A673 (cell line): ENCODE measurements at regions not wholly inside any gene's neighbourhood (a gene's known extent, or its start where the extent isn't known, plus 50 kb on each side); places are given as distances from the start of the nearest gene placed in this dataset.

Experiments used
- BruUV-seq: library from RNA; stranded (reverse); fragments of 400-500 nt; replicated peaks from 2 replicates; lab custom pipeline; 2021; lab: Mats Ljungman, UMichigan
- CTCF ChIA-PET: fragments of 300-600 bp; sonication (Branson Sonifier 250); formaldehyde crosslinking; loops from one replicate; lab custom pipeline; 2022; ENCODE audit warnings: antibody characterized with exemption; lab: Charles Lee
- POLR2A ChIA-PET: fragments of 300-600 bp; sonication (Branson Sonifier 250); formaldehyde crosslinking; loops from one replicate; lab custom pipeline; 2022; ENCODE audit warnings: antibody characterized with exemption; ENCODE audit not compliant: low non-redundant PET; lab: Charles Lee
- DNase-seq: peaks from one replicate; pipeline ENCODE4 v3.0.0-alpha.2; 2015; ENCODE audit warnings: low spot score
- H3K27ac ChIP-seq: fragments of 200-600 bp; sonication (generic); 2 replicates; pipeline ENCODE4 v1.5.1; 2016; ENCODE audit warnings: mixed run types, low read depth, mild to moderate bottlenecking, mixed read lengths, antibody characterized with exemption, low read length; ENCODE audit not compliant: poor library complexity, severe bottlenecking
- H3K27me3 ChIP-seq: fragments of 200-600 bp; sonication (generic); replicated peaks from 2 replicates; pipeline ENCODE4 v1.6.1; 2017; ENCODE audit warnings: mixed run types, low read depth, mild to moderate bottlenecking, mixed read lengths, antibody characterized with exemption, low read length; ENCODE audit not compliant: insufficient read depth, poor library complexity
- H3K36me3 ChIP-seq: fragments of 200-600 bp; sonication (generic); 2 replicates; pipeline ENCODE4 v1.6.1; 2016; ENCODE audit warnings: mixed run types, mild to moderate bottlenecking, mixed read lengths, antibody characterized with exemption, low read length; ENCODE audit not compliant: insufficient read depth, poor library complexity, severe bottlenecking
- H3K4me1 ChIP-seq: fragments of 200-600 bp; sonication (generic); 2 replicates; pipeline ENCODE4 v1.6.1; 2017; ENCODE audit warnings: mixed run types, mild to moderate bottlenecking, mixed read lengths, antibody characterized with exemption, low read length; ENCODE audit not compliant: insufficient read depth, poor library complexity, severe bottlenecking
- H3K4me3 ChIP-seq: fragments of 200-600 bp; sonication (generic); 2 replicates; pipeline ENCODE4 v1.5.1; 2016; ENCODE audit warnings: low read depth, mixed run types, mild to moderate bottlenecking, mixed read lengths, low read length; ENCODE audit not compliant: poor library complexity, severe bottlenecking
- H3K9me3 ChIP-seq: fragments of 200-600 bp; sonication (generic); 2 replicates; pipeline ENCODE4 v1.6.1; 2016; ENCODE audit warnings: mixed run types, low read depth, mild to moderate bottlenecking, mixed read lengths, antibody characterized with exemption, low read length; ENCODE audit not compliant: poor library complexity, severe bottlenecking
- EZH2 ChIP-seq: fragments of 200-600 bp; sonication (generic); IDR thresholded peaks from 2 replicates; pipeline ENCODE4 v1.6.1; 2017; ENCODE audit warnings: borderline replicate concordance, low read depth, mild to moderate bottlenecking, mixed read lengths, antibody characterized with exemption, low read length; ENCODE audit not compliant: poor library complexity, severe bottlenecking
- intact Hi-C: fragments of 100-400 bp; cut with micrococcal nuclease; formaldehyde crosslinking; loops from one replicate; pipeline ENCODE4 v1.10.0; 2022; ENCODE audit not compliant: unreplicated experiment
- TF ChIP-seq, protein P1 (sequence below): fragments of 300-800, 200-600 bp; sonication (generic); conservative IDR thresholded peaks from 2 replicates; pipeline ENCODE4 v1.5.1; 2017; ENCODE audit warnings: low read depth, mild to moderate bottlenecking, antibody characterized with exemption, low read length, moderate library complexity, mixed read lengths

DNA sequence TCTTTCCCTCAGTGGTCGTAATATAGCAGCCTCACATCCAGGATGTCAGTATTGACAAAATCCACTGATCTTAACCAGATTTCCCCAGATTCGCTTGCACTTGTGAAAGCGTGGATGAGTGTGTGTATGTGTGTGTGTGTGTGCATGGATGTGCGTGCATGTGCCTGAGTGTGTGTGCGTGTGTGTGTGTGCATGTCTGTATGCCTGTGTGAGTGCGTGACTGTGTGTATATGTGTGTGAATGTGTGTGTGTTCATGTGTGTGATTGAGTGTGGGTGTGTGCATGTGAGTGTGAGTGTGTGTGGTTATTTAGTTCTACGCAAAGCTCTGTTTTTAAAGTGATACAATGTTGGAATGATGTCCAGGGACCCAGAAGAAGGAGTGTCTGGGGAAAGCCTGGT is 723.2 kb downstream of the BRD1 start:
- no TSS peak for BruUV-seq
- TF ChIP-seq EZH2 = no peak
- TF ChIP-seq, protein P1, sequence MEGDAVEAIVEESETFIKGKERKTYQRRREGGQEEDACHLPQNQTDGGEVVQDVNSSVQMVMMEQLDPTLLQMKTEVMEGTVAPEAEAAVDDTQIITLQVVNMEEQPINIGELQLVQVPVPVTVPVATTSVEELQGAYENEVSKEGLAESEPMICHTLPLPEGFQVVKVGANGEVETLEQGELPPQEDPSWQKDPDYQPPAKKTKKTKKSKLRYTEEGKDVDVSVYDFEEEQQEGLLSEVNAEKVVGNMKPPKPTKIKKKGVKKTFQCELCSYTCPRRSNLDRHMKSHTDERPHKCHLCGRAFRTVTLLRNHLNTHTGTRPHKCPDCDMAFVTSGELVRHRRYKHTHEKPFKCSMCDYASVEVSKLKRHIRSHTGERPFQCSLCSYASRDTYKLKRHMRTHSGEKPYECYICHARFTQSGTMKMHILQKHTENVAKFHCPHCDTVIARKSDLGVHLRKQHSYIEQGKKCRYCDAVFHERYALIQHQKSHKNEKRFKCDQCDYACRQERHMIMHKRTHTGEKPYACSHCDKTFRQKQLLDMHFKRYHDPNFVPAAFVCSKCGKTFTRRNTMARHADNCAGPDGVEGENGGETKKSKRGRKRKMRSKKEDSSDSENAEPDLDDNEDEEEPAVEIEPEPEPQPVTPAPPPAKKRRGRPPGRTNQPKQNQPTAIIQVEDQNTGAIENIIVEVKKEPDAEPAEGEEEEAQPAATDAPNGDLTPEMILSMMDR = no peak
- ChIA-PET POLR2A (no interaction called here), CTCF (interaction anchor here (0.6 kb wide), 1 partner anchor 30 kb away, joined by 5 read pairs; no protein-coding TSS in a partner anchor)
- Histone ChIP-seq H3K9me3 (no peaks in the 10 kb centered on the region), H3K36me3 (no peaks in the 10 kb centered on the region), H3K4me1 (peaks cover 16% of the 10 kb centered on the region), H3K27me3 (no peaks in the 10 kb centered on the region), H3K27ac (no peak overlapping the region), H3K4me3 (no peak overlapping the region)
- no peak for DNase-seq
- intact Hi-C loops = no loop called here

DNA sequence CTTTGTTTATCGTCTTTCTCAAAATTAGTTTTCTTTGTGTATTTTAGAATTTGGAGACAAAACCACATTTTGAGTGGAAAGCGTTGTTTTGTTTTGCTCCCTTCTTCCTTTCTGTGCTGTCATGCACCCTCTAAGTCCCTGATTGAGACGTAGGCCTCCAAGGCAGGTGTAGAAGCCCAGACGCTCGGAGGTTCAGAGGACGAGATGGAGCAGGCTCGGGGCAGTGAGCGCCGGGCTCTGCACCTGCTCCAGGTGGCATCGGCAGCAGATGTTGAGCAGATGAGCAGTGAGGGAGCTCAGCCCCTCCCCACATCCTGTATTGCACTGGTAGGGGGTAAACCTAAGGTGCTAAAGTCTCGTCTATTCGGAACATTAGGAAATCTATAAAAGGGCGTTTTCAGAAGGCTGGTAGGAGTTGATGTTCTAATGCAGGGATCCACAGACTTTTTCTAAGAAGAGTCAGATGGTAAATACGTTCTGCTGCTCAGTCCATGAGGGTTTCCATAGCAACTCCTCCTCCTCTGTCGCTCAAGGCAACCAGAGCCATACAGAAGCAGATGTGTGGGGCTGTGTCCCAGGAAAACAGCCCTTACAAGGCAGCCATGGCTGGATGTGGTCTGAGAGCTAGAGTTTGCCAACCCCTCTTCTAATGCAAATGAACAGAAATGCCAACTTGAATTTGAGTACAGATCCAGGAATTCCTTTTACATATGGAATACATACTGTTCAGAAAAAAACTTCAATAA is 724.2 kb downstream of the BRD1 start:
- POLR2A ChIA-PET = no interaction called here
- intact Hi-C loops = no loop called here
- TF ChIP-seq, protein P1 = no peak
- TF ChIP-seq EZH2 = no peak
- H3K9me3 ChIP-seq = no peaks in the 10 kb centered on the region
- peaks cover 18% of the 10 kb centered on the region for H3K4me1 ChIP-seq
- CTCF ChIA-PET = no interaction called here
- H3K27ac ChIP-seq = no peak overlapping the region
- H3K4me3 ChIP-seq = no peak overlapping the region
- H3K27me3 ChIP-seq = no peaks in the 10 kb centered on the region
- no peaks in the 10 kb centered on the region for H3K36me3 ChIP-seq
- BruUV-seq = no TSS peak
- DNase-seq = no peak

DNA sequence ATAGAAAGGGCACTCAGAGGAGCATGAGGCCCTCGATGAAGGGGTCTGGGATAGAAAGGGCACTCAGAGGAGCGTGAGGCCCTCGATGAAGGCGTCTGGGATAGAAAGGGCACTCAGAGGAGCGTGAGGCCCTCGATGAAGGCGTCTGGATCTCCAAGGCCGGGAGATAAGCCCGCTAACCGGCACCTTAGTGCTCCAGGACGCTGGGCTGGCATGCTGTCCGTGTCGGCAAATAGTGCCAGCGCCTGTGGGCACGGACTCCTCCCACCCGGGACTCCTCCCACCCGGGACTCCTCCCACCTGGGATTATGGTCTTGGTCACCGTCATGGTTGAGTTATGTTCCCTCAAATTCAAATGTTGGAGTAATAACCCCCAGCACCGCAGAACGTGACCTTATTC is 725.3 kb downstream of the BRD1 start:
- H3K4me3 ChIP-seq = no peak overlapping the region
- no TSS peak for BruUV-seq
- no peaks in the 10 kb centered on the region for H3K9me3 ChIP-seq
- no peak for DNase-seq
- POLR2A ChIA-PET = no interaction called here
- H3K27ac ChIP-seq = no peak overlapping the region
- H3K27me3 ChIP-seq = no peaks in the 10 kb centered on the region
- peaks cover 18% of the 10 kb centered on the region for H3K4me1 ChIP-seq
- intact Hi-C loops = no loop called here
- TF ChIP-seq, protein P1 = no peak
- no peak for TF ChIP-seq EZH2
- H3K36me3 ChIP-seq = no peaks in the 10 kb centered on the region
- CTCF ChIA-PET = no interaction called here
